Kidney (tissue), 13 donors: ENCODE measurements at regions not wholly inside any gene's neighbourhood (a gene's known extent, or its start where the extent isn't known, plus 50 kb on each side); places are given as distances from the start of the nearest gene placed in this dataset.

Experiments
- DNase-seq, 5 donors: peaks; one replicate each; pipeline ENCODE4 v3.0.0-alpha.2; 2013 to 2020
- FAIRE-seq: peaks from 2 replicates; lab custom pipeline; 2012; peaks lifted over from hg19 to GRCh38; lab: Jason Lieb, UNC
- H3K27ac ChIP-seq, 2 donors: one replicate each; pipeline ENCODE4 v1.7.0; 2013; ENCODE audit warnings: low read depth in 2 of 2, low read length in 2 of 2, inconsistent platforms in 1 of 2
- H3K27me3 ChIP-seq: one replicate; pipeline ENCODE4 v1.7.1; 2013; ENCODE audit warnings: low read length, inconsistent platforms; ENCODE audit not compliant: control insufficient read depth, insufficient read depth
- H3K36me3 ChIP-seq, 3 donors: one replicate each; pipeline versions ENCODE4 v1.7.0 to v1.7.1; 2013; ENCODE audit warnings: low read length in 3 of 3, control low read depth in 1 of 3, inconsistent platforms in 1 of 3; ENCODE audit not compliant: insufficient read depth in 3 of 3, control insufficient read depth in 2 of 3
- H3K4me1 ChIP-seq, 3 donors: one replicate each; pipeline versions ENCODE4 v1.7.0 to v1.7.1; 2013; ENCODE audit warnings: low read length in 3 of 3, inconsistent platforms in 1 of 3, low read depth in 1 of 3; ENCODE audit not compliant: control insufficient read depth in 2 of 3, insufficient read depth in 2 of 3
- H3K4me3 ChIP-seq, 3 donors: one replicate each; pipeline versions ENCODE4 v1.7.0 to v1.8.1; 2013; ENCODE audit warnings: low read length in 3 of 3, control low read depth in 1 of 3, inconsistent platforms in 1 of 3
- H3K9ac ChIP-seq, 3 donors: one replicate each; pipeline versions ENCODE4 v1.7.0 to v1.7.1; 2013; ENCODE audit warnings: low read length in 3 of 3, control low read depth in 1 of 3, inconsistent platforms in 1 of 3
- H3K9me3 ChIP-seq, 3 donors: one replicate each; pipeline versions ENCODE4 v1.7.0 to v1.7.1; 2013; ENCODE audit warnings: low read length in 3 of 3, control low read depth in 1 of 3, inconsistent platforms in 1 of 3; ENCODE audit not compliant: control insufficient read depth in 2 of 3, insufficient read depth in 1 of 3
- CTCF ChIP-seq: IDR thresholded peaks from 3 replicates; pipeline ENCODE4 v1.5.1; 2012; ENCODE audit warnings: mild to moderate bottlenecking, moderate library complexity, borderline replicate concordance; ENCODE audit not compliant: insufficient read depth; ENCODE audit errors: extremely low read depth
- intact Hi-C: fragments of 100-400 bp; cut with DNase I; formaldehyde crosslinking; loops from one replicate; pipeline ENCODE4 v1.11.1; 2022
- donor health status: control.
- donor health status: control.
- donor health status: control.
- donor health status: control.
- donor health status: control.
- donor health status: DM: yes; HTN: yes; CAD: no.
- donor health status: Normal renal cell carcinoma (clear cell type).

- intact Hi-C loops = no loop called here
- FAIRE-seq = no peak
- no peak overlapping the region for H3K9ac ChIP-seq
These were observed 73.5 kb upstream of the LHCGR start for GRCh38 chr2:48829036-48829435.

GRCh38 chr2:48826986-48827385 is 71.5 kb upstream of the LHCGR start:
- Histone ChIP-seq H3K4me3 (no peak overlapping the region), H3K4me1 (no peaks in the 10 kb centered on the region), H3K27ac (no peak overlapping the region), H3K27me3 (no peaks in the 10 kb centered on the region), H3K9ac (no peak overlapping the region), H3K36me3 (no peaks in the 10 kb centered on the region), H3K9me3 (no peaks in the 10 kb centered on the region)
- FAIRE-seq = no peak
- no peak for TF ChIP-seq CTCF
- intact Hi-C loops = no loop called here
- DNase-seq = no peak

More at GRCh38 chr2:48829036-48829435, 73.5 kb upstream of the LHCGR start:
- no peaks in the 10 kb centered on the region for H3K36me3 ChIP-seq
- no peak for DNase-seq
- TF ChIP-seq CTCF = no peak
- no peaks in the 10 kb centered on the region for H3K9me3 ChIP-seq
- no peaks in the 10 kb centered on the region for H3K4me1 ChIP-seq
- H3K27ac ChIP-seq = no peak overlapping the region
- no peaks in the 10 kb centered on the region for H3K27me3 ChIP-seq
- no peak overlapping the region for H3K4me3 ChIP-seq

- no peaks in the 10 kb centered on the region for H3K27me3 ChIP-seq
These were observed 68.6 kb upstream of the LHCGR start for GRCh38 chr2:48824116-48824515.

More at GRCh38 chr2:48824116-48824515, 68.6 kb upstream of the LHCGR start:
- intact Hi-C loops = no loop called here
- H3K4me1 ChIP-seq = no peaks in the 10 kb centered on the region
- no peak for DNase-seq
- no peak overlapping the region for H3K27ac ChIP-seq
- FAIRE-seq = no peak
- no peak for TF ChIP-seq CTCF
- no peak overlapping the region for H3K9ac ChIP-seq
- no peaks in the 10 kb centered on the region for H3K9me3 ChIP-seq
- no peak overlapping the region for H3K4me3 ChIP-seq
- no peaks in the 10 kb centered on the region for H3K36me3 ChIP-seq
